Keratinocyte (primary cell): ENCODE measurements at regions not wholly inside any gene's neighbourhood (a gene's known extent, or its start where the extent isn't known, plus 50 kb on each side); places are given as distances from the start of the nearest gene placed in this dataset.

Experiments used
- CTCF ChIP-seq, 3 experiments: IDR thresholded peaks in 1 of 3; conservative IDR thresholded peaks in 1 of 3; optimal IDR thresholded peaks in 1 of 3; 2 replicates in 2 of 3; 3 replicates in 1 of 3; pipeline versions ENCODE3 to v1.5.1; 2011; ENCODE audit warnings: low read length in 3 of 3, mild to moderate bottlenecking in 3 of 3, moderate library complexity in 2 of 3, control low read depth in 1 of 3, inconsistent platforms in 1 of 3; ENCODE audit not compliant: insufficient read depth in 2 of 3; ENCODE audit errors: extremely low read depth in 1 of 3
- EZH2 ChIP-seq: IDR thresholded peaks from one replicate; pipeline ENCODE4 v1.6.1; 2012; ENCODE audit warnings: inconsistent platforms, mild to moderate bottlenecking, low read length, moderate library complexity

DNA sequence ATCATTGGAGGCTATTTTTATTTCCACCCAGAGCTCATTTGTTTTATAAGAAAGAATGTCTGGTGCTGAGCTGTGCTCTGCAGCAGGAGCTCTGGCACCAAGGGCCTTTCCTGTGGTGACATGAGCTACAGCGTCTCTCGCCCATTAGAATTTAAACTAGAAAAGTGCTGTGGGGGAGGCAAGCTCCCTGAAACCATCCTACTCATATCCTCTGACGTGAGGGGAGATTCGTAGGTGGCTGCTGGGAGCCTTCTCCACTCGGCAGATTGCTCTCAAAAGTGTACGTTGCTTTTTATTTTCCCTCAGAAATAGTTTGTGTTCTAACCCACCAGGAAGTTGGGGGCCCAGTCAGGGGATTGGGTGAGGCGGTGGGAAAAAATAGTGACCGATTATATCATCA, 76.3 kb upstream of the ARHGEF3 start:
- TF ChIP-seq EZH2 (no peak), CTCF (optimal IDR thresholded peaks at IDR 0.05 in 1 of 3, IDR thresholded peaks at IDR 0.05 in 1 of 3, conservative IDR thresholded peaks at IDR 0.05 in 1 of 3; ENCODE audit: extremely low read depth in 1 of 3, insufficient read depth in 2 of 3, low read length in 3 of 3) (no peak)
